NCI-H526 (cell line): ENCODE measurements at regions not wholly inside any gene's neighbourhood (a gene's known extent, or its start where the extent isn't known, plus 50 kb on each side); places are given as distances from the start of the nearest gene placed in this dataset.

Experiments
- DNase-seq, 2 experiments: peaks; one replicate each; lab custom pipeline; 2025; lab: John Stamatoyannopoulos, UW

DNA sequence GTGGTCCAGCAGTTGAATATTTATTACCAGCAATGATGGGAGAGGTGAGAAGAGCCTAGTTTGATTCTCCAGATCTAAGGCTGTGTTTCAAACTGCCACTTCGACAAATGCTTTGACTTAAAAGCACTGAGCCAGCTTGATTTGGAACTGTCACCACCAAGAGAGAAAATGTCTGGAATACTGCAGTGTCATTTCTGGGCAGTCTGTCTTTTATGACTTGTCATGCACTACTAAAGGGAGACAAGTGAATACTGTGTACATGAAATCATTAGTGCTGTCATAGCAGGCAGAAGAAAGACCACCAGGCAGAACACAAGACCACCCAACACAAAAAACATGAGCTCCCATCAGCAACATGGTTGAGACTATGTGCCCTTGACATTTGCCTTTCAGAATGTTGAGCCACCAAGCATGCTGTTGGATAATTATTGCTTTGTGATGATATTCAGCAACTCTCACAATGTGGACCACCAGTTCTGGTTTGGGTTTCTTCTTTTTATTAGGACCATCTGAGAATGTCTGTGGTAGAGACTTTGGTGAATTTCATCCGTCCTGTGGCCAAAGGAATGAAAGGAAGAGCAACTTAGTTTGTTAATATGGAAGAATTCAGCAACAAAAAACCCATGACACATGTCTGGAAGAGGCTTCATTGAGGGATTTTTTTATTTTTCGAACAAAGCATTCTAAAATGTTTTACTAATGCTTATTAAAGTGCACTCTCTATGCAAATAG lies 125.8 kb downstream of the NTMT2 start:
- no peak for DNase-seq

GRCh38 chr1:170273291-170274130 lies 127.8 kb downstream of the NTMT2 start:
- no peak for DNase-seq

- no peak for DNase-seq
Observed at GRCh38 chr1:170274131-170274501, 128.4 kb downstream of the NTMT2 start.

- DNase-seq: no peak
Observed at GRCh38 chr1:170277985-170278384, 132.2 kb downstream of the NTMT2 start.

- no peak for DNase-seq
Observed at GRCh38 chr1:170284016-170284415, 138.3 kb downstream of the NTMT2 start.

GRCh38 chr1:170284512-170284911 lies 138.8 kb downstream of the NTMT2 start:
- DNase-seq: no peak

DNA sequence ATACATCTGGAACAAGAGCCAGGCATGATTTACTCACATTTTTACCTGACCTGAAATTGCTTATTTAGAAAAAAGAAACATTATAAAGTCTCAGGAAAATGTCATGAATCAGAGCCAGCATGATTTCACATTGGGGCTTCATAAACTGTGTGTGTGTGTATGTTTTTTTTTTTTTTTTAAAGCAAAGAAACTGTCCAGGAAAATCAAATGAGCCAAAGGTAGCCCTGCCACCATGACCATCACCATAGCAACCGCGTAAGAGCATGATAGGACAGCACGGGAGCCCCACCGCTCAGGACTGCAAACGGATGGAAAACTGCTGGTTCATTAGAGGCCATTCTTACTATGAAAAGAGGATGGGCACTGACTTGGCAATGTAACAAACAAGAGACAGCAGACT lies 139.2 kb downstream of the NTMT2 start:
- no peak for DNase-seq

- no peak for DNase-seq
Observed at GRCh38 chr1:170288155-170288554, 142.4 kb downstream of the NTMT2 start.

- peak in 1 of 2 experiments; percentile 32 for DNase-seq
Observed at GRCh38 chr1:170290276-170290675, 144.5 kb downstream of the NTMT2 start.

DNA sequence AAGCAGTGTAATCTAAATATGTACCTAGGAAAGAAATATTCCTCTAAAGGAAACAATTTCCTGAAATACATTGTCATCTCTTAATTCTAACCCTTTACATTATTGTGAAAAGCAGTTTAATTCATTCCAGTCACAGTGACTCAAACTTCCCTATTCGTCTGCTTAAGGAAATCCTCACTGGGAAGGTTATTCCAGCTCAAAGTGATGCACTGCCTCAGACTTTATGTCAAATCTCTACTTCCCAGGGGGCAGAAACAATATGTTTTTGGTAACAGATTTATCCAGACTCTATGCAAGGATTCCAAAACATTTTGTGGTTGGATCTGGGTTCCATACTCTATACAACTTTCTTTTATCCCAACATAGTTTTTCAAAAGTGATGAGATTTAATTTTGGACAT lies 145.2 kb downstream of the NTMT2 start:
- no peak for DNase-seq

GRCh38 chr1:170291516-170291915 lies 145.8 kb downstream of the NTMT2 start:
- no peak for DNase-seq

DNA sequence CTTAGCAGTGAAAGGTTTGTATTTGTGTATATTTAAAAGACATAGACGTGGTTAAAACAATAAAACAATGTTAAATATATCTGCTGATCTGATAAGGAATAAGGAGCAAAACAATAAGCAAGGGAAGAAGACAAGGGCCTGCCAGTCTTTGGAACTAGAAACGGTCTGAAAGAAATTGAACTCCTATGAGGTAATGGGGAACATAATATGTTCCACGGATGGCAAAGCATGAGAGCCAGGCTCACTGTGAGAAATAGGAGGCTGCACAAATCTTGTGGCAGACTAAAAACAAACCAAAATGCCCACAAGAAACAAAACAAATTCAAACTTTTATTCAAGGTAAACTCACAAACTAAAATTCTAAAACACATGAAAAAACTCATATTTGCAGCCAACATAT lies 150.5 kb downstream of the NTMT2 start:
- no peak for DNase-seq

DNA sequence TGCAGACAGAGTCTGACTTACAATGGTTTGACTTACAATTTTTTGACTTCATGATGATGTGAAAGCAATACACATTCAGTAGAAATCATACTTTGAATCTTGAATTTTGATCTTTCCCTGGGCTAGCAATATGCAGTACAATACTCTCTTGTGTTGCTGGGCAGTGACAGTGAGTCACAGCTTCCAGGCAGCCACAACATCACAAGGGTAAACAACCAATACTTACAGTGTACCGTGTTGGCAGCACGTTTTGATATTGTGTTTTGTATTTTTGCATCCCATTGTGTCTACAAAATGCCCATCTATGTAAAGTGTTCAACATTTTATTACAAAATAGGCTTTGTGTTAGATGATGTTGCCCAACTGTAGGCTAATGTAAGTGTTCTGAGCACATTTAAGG lies 150.9 kb downstream of the NTMT2 start:
- no peak for DNase-seq

GRCh38 chr1:170301596-170301995 lies 155.8 kb downstream of the NTMT2 start:
- DNase-seq: no peak

GRCh38 chr1:170303034-170303433 lies 157.3 kb downstream of the NTMT2 start:
- DNase-seq: no peak

DNA sequence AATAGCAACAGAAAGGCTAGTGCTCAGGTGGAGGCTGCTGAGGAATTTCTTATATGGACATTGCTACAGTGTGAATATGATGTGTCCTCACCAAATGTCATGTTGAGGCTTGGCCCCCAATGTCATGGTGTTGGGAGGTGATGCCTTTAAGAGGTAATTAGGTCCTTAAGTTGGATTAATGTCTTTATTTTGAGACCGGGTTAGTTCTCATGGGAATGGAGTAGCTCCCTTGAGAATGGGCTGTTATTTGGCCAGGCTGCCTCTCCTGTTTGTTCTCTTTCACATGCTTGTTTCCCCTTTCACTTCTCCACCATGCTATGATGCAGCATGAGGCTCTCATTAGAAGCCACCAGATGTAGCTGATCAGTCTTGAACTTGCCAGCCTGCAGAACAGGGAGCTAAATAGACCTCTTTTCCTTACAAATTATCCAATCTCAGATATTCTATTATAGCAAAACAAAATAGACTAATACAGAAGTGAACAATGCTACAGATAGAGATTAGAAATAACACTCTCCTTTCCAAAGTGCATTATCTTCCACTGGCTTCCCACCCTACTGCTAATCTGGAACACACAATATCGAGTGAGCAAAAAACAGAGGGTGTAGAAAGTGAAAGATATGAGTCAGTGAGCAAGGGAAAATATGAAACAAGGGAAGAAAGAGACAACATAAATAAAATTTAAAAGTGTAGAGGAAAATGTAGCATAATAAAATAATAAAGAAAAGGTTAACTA lies 160.2 kb downstream of the NTMT2 start:
- DNase-seq: no peak

DNA sequence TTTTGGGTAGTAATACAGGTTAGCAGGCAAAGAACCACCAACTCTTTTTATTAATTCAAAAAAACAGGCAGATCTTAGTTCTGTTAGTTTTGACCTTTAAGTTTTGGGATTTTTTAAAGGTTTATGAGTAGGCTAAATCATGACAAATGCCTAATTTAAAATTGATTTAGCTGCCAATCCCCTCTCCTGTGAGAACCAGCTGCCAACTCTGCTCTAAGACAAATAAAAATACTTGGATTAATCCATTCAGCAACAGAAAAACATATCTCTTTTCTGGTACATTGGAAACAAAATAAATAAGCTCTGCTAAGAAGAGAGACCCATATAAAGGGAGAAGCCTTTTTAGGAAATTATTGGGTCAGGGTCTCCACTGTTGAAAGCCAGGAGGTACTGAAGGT lies 160.8 kb downstream of the NTMT2 start:
- no peak for DNase-seq

- DNase-seq: no peak
Observed at GRCh38 chr1:170306948-170307347, 161.2 kb downstream of the NTMT2 start.

DNA sequence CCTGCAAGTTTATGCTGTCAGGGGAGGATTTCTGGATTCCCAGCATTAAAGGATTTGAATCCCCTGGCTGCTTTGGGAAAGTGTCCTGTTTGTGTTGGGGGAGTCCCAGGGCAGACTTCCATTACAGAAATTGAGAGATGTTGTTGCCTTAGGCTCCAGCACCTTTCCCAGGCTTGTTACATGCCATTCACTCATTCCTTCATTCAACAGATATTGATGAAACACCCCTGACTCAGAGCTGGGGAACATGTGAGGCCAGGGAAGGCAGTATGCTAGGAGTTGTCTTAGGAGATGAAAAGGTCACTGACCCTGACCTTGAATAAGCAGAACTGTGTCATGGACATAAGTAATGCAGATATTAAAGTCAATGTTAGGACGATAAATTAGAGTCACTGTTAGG lies 161.7 kb downstream of the NTMT2 start:
- DNase-seq: no peak

GRCh38 chr1:170309389-170310013 lies 163.7 kb downstream of the NTMT2 start:
- no peak for DNase-seq

DNA sequence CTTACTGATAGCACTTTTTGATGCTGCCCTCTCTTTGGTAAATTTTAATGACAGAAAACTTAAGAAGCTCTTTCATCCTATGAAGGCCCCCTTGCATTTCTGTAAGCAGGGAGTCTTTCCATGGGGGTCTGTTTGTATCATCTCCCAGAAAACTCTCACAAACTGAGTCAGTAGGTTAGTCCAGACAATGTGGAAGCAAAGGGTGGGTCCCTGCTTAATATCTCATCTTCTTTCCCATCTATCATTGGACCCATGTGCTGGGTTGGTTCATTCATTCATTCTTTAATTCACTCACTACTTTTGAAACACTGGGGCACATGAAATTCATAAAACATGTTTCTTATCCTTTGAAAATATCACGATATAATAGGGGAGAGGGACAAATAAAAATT lies 164.3 kb downstream of the NTMT2 start:
- DNase-seq: no peak

DNA sequence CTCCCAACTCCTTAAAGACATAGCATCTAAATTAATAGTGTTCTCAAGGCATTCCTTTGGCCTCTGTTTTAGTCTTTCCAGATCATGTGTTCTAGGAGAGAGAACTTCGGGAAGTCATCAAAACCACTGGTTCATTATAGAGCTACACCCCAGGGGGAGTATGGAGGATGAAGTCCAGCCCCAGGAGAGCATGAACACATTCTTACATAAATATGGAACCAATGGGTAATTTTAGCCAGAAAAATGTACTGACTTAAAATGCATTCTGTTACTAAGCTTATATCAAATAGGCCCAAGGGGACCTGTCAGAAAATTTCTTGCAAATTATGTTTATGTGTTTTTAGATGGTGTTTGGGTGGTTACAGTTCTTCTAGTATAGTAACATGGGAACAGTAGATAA lies 165.2 kb downstream of the NTMT2 start:
- DNase-seq: no peak
